Activated naive CD8-positive, alpha-beta T cell (primary cell): ENCODE measurements at regions not wholly inside any gene's neighbourhood (a gene's known extent, or its start where the extent isn't known, plus 50 kb on each side); places are given as distances from the start of the nearest gene placed in this dataset.

ENCODE experiments used
- H3K27ac Mint-ChIP-seq: one replicate; pipeline ENCODE4 v1.8.0; 2021; ENCODE audit warnings: mixed read lengths
- H3K27me3 Mint-ChIP-seq: one replicate; pipeline ENCODE4 v1.8.0; 2021; ENCODE audit warnings: mixed read lengths
- H3K36me3 Mint-ChIP-seq: one replicate; pipeline ENCODE4 v1.8.0; 2021; ENCODE audit warnings: mixed read lengths
- H3K4me1 Mint-ChIP-seq: one replicate; pipeline ENCODE4 v1.8.0; 2021; ENCODE audit warnings: low read depth, mixed read lengths
- H3K4me3 Mint-ChIP-seq: one replicate; pipeline ENCODE4 v1.8.0; 2021; ENCODE audit warnings: mild to moderate bottlenecking, mixed read lengths
- H3K9me3 Mint-ChIP-seq: one replicate; pipeline ENCODE4 v1.8.0; 2021; ENCODE audit warnings: low read depth, mixed read lengths

GRCh38 chr10:78700816-78701520 lies 367.8 kb upstream of the ZMIZ1 start:
- no peaks in the 10 kb centered on the region for H3K4me1 Mint-ChIP-seq
- H3K27ac Mint-ChIP-seq: no peak overlapping the region
- no peaks in the 10 kb centered on the region for H3K36me3 Mint-ChIP-seq
- H3K9me3 Mint-ChIP-seq: no peaks in the 10 kb centered on the region
- no peak overlapping the region for H3K4me3 Mint-ChIP-seq
- H3K27me3 Mint-ChIP-seq: peaks cover 4% of the 10 kb centered on the region

- Mint-ChIP-seq H3K36me3 (no peaks in the 10 kb centered on the region), H3K27ac (no peak overlapping the region), H3K4me1 (no peaks in the 10 kb centered on the region), H3K27me3 (peaks cover 4% of the 10 kb centered on the region), H3K9me3 (no peaks in the 10 kb centered on the region), H3K4me3 (no peak overlapping the region)
These were observed 366.6 kb upstream of the ZMIZ1 start for GRCh38 chr10:78702186-78702585.

GRCh38 chr10:78702876-78703275 lies 365.9 kb upstream of the ZMIZ1 start:
- H3K9me3 Mint-ChIP-seq: no peaks in the 10 kb centered on the region
- no peak overlapping the region for H3K27ac Mint-ChIP-seq
- no peaks in the 10 kb centered on the region for H3K36me3 Mint-ChIP-seq
- peaks cover 4% of the 10 kb centered on the region for H3K27me3 Mint-ChIP-seq
- no peak overlapping the region for H3K4me3 Mint-ChIP-seq
- no peaks in the 10 kb centered on the region for H3K4me1 Mint-ChIP-seq

GRCh38 chr10:78703593-78703992 lies 365.2 kb upstream of the ZMIZ1 start:
- no peaks in the 10 kb centered on the region for H3K4me1 Mint-ChIP-seq
- peaks cover 4% of the 10 kb centered on the region for H3K27me3 Mint-ChIP-seq
- no peak overlapping the region for H3K27ac Mint-ChIP-seq
- no peak overlapping the region for H3K4me3 Mint-ChIP-seq
- H3K9me3 Mint-ChIP-seq: no peaks in the 10 kb centered on the region
- H3K36me3 Mint-ChIP-seq: no peaks in the 10 kb centered on the region

GRCh38 chr10:78706256-78706655 lies 362.5 kb upstream of the ZMIZ1 start:
- Mint-ChIP-seq H3K4me3 (no peak overlapping the region), H3K9me3 (no peaks in the 10 kb centered on the region), H3K36me3 (no peaks in the 10 kb centered on the region), H3K27ac (no peak overlapping the region), H3K27me3 (peaks cover 2% of the 10 kb centered on the region), H3K4me1 (no peaks in the 10 kb centered on the region)

GRCh38 chr10:78706726-78707540 lies 361.8 kb upstream of the ZMIZ1 start:
- H3K9me3 Mint-ChIP-seq: no peaks in the 10 kb centered on the region
- no peak overlapping the region for H3K4me3 Mint-ChIP-seq
- H3K27ac Mint-ChIP-seq: no peak overlapping the region
- no peaks in the 10 kb centered on the region for H3K4me1 Mint-ChIP-seq
- H3K27me3 Mint-ChIP-seq: peaks cover 2% of the 10 kb centered on the region
- no peaks in the 10 kb centered on the region for H3K36me3 Mint-ChIP-seq

GRCh38 chr10:78707745-78708144 lies 361.0 kb upstream of the ZMIZ1 start:
- no peak overlapping the region for H3K27ac Mint-ChIP-seq
- no peaks in the 10 kb centered on the region for H3K9me3 Mint-ChIP-seq
- H3K36me3 Mint-ChIP-seq: no peaks in the 10 kb centered on the region
- no peaks in the 10 kb centered on the region for H3K4me1 Mint-ChIP-seq
- H3K27me3 Mint-ChIP-seq: peaks cover 2% of the 10 kb centered on the region
- no peak overlapping the region for H3K4me3 Mint-ChIP-seq

GRCh38 chr10:78712147-78712546 lies 356.6 kb upstream of the ZMIZ1 start:
- no peaks in the 10 kb centered on the region for H3K4me1 Mint-ChIP-seq
- H3K27ac Mint-ChIP-seq: no peak overlapping the region
- H3K27me3 Mint-ChIP-seq: peaks cover 1% of the 10 kb centered on the region
- H3K36me3 Mint-ChIP-seq: no peaks in the 10 kb centered on the region
- no peaks in the 10 kb centered on the region for H3K9me3 Mint-ChIP-seq
- no peak overlapping the region for H3K4me3 Mint-ChIP-seq

- H3K4me3 Mint-ChIP-seq: no peak overlapping the region
- H3K36me3 Mint-ChIP-seq: no peaks in the 10 kb centered on the region
- no peak overlapping the region for H3K27ac Mint-ChIP-seq
- peaks cover 1% of the 10 kb centered on the region for H3K27me3 Mint-ChIP-seq
- H3K9me3 Mint-ChIP-seq: no peaks in the 10 kb centered on the region
- H3K4me1 Mint-ChIP-seq: no peaks in the 10 kb centered on the region
These were observed 355.1 kb upstream of the ZMIZ1 start for GRCh38 chr10:78713659-78714058.

- no peak overlapping the region for H3K27ac Mint-ChIP-seq
- H3K36me3 Mint-ChIP-seq: no peaks in the 10 kb centered on the region
- H3K4me3 Mint-ChIP-seq: no peak overlapping the region
- peaks cover 1% of the 10 kb centered on the region for H3K27me3 Mint-ChIP-seq
- no peaks in the 10 kb centered on the region for H3K4me1 Mint-ChIP-seq
- no peaks in the 10 kb centered on the region for H3K9me3 Mint-ChIP-seq
These were observed 354.5 kb upstream of the ZMIZ1 start for GRCh38 chr10:78714225-78714624.

- Mint-ChIP-seq H3K4me3 (no peak overlapping the region), H3K9me3 (no peaks in the 10 kb centered on the region), H3K4me1 (no peaks in the 10 kb centered on the region), H3K36me3 (no peaks in the 10 kb centered on the region), H3K27ac (no peak overlapping the region), H3K27me3 (peaks cover 4% of the 10 kb centered on the region)
These were observed 353.3 kb upstream of the ZMIZ1 start for GRCh38 chr10:78715435-78715834.

GRCh38 chr10:78716043-78716660 lies 352.6 kb upstream of the ZMIZ1 start:
- H3K27me3 Mint-ChIP-seq: peaks cover 6% of the 10 kb centered on the region
- H3K9me3 Mint-ChIP-seq: no peaks in the 10 kb centered on the region
- H3K4me1 Mint-ChIP-seq: no peaks in the 10 kb centered on the region
- no peaks in the 10 kb centered on the region for H3K36me3 Mint-ChIP-seq
- no peak overlapping the region for H3K4me3 Mint-ChIP-seq
- H3K27ac Mint-ChIP-seq: no peak overlapping the region

- peaks cover 8% of the 10 kb centered on the region for H3K27me3 Mint-ChIP-seq
- no peaks in the 10 kb centered on the region for H3K36me3 Mint-ChIP-seq
- H3K4me3 Mint-ChIP-seq: no peak overlapping the region
- H3K4me1 Mint-ChIP-seq: no peaks in the 10 kb centered on the region
- no peak overlapping the region for H3K27ac Mint-ChIP-seq
- H3K9me3 Mint-ChIP-seq: no peaks in the 10 kb centered on the region
These were observed 351.6 kb upstream of the ZMIZ1 start for GRCh38 chr10:78717200-78717599.

GRCh38 chr10:78718032-78718572 lies 350.7 kb upstream of the ZMIZ1 start:
- no peaks in the 10 kb centered on the region for H3K4me1 Mint-ChIP-seq
- H3K27me3 Mint-ChIP-seq: peaks cover 8% of the 10 kb centered on the region
- no peak overlapping the region for H3K4me3 Mint-ChIP-seq
- H3K36me3 Mint-ChIP-seq: no peaks in the 10 kb centered on the region
- H3K9me3 Mint-ChIP-seq: no peaks in the 10 kb centered on the region
- no peak overlapping the region for H3K27ac Mint-ChIP-seq

- H3K27me3 Mint-ChIP-seq: peaks cover 10% of the 10 kb centered on the region
- H3K36me3 Mint-ChIP-seq: no peaks in the 10 kb centered on the region
- H3K4me3 Mint-ChIP-seq: no peak overlapping the region
- H3K9me3 Mint-ChIP-seq: no peaks in the 10 kb centered on the region
- no peaks in the 10 kb centered on the region for H3K4me1 Mint-ChIP-seq
- no peak overlapping the region for H3K27ac Mint-ChIP-seq
These were observed 349.5 kb upstream of the ZMIZ1 start for GRCh38 chr10:78719276-78719675.
